ENCODE measurements at regions not wholly inside any gene's neighbourhood (a gene's known extent, or its start where the extent isn't known, plus 50 kb on each side); places are given as distances from the start of the nearest gene placed in this dataset.
"Not testable (repeated sequence)": the region's sequence is repeated elsewhere in the genome, so short reads cannot be mapped to it uniquely, and the experiment has no call there.

GRCh38 chr2:22153931-22154613 lies 1030.3 kb downstream of the TDRD15 start:
- DNase-seq, result no peak

DNA sequence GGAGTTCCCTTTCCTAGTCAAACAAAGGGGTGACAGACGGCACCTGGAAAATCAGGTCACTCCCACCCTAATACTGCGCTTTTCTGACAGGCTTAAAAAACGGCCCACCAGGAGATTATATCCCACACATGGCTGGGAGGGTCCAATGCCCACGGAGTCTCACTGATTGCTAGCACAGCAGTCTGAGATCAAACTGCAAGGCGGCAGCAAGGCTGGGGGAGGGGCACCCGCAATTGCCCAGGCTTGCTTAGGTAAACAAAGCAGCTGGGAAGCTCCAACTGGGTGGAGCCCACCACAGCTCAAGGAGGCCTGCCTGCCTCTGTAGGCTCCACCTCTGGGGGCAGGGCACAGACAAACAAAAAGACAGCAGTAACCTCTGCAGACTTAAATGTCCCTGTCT lies 1032.9 kb downstream of the TDRD15 start:
- DNase-seq, result not testable (repeated sequence)

GRCh38 chr2:22167256-22167655 lies 1043.5 kb downstream of the TDRD15 start:
- no peak for DNase-seq

GRCh38 chr2:22175003-22175402 lies 1051.2 kb downstream of the TDRD15 start:
- DNase-seq, result no peak

DNA sequence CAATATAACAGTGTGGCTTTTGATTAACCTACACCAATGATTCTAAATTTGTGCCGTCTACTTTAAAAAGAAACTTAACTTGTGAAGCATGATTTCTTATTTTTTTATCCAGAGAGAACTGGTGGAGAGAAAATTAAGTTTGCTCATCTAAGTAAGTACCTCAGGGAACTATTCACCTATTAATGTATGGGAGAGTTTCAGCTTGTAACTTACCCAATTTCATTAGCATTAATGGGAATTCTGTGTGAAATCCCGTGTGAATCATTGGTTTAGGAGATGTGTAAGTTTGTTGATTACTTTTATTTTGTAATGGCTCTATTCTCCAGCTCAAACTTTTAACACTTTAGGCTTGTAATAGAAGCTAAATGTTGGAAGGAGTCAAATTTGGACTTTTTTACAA lies 1061.5 kb downstream of the TDRD15 start:
- no peak for DNase-seq

DNA sequence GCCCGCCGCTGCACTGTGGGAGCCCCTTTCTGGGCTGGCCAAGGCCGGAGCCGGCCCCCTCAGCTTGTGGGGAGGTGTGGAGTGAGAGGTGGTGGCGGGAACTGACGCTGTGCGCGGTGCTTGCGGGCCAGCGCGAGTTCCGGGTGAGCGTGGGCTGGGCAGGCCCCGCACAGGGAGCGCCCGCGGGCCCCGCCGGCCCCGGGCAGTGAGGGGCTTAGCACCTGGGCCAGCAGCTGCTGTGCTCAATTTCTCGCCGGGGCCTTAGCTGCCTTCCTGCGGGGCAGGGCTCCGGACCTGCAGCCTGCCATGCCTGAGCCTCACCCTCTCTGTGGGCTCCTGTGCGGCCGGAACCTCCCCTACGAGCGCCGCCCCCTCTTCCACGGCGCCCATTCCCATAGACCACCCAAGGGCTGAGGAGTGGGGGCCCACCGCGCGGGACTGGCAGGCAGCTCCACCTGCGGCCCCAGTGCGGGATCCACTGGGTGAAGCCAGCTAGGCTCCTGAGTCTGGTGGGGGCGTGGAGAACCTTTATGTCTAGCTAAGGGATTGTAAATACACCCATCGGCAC lies 1062.6 kb downstream of the TDRD15 start:
- not testable (repeated sequence) for DNase-seq

- no peak for DNase-seq
These were observed 1066.2 kb downstream of the TDRD15 start for GRCh38 chr2:22189893-22190480.

DNA sequence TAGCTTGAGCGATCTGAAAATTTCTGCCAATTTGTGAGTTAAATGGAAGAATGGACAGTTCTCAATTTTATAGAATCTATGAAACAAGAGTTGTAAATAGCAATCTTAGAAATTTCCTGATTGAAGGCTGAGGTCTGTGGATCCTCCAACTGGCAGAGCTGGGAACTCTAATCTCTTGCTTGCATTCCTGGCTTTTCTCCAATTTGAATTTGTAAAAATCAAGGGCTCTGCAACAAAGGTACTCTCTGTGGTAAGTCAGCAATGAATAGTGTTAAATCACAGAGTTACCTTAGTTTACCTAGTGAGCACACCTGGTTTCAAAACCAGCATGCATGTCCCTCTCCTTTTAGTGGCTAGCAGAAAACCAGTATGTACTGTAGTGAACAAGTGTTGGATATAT lies 1070.5 kb downstream of the TDRD15 start:
- no peak for DNase-seq

- DNase-seq, result no peak
These were observed 1073.0 kb downstream of the TDRD15 start for GRCh38 chr2:22196806-22197205.

DNA sequence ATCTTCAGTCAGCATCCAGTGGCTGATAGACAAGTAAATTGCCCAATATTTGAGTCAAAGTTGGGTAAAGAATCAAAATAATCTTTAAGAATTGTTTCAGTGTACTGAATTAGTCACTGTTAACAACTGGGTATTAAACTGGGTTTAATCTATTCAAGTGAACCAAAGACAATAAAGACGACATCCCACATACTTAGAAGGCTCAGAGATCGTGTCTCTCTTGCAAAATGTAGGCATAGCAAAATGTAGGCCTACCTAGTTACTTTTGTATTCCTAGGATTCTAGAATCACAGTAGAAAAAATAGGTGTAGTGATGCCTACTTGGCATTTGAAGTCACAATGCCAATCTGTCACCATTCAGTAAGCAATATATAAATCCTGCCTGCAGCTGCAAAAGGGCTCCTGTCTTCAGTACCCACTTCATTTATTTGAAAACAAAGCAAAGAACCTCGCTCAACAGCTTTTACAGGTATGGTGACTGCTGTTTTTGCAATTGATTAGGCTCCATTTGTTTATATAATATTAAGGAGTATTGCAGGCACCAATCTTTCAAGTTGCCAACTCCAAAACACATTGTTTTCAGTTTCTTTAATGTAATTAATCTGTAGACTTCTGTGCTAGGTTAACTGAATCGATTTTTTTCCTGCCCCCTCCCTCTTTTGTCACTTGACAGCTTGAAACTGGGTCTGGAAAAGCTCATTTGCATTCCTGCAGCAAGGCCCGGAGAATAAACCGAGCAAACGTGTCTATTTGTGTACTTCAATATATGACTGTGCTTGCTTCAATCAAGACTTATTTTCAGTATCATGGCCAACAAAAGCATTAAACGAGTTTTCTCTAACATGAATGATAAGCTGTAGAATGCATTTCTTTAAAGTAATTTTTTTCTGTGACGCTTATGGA lies 1074.9 kb downstream of the TDRD15 start:
- no peak for DNase-seq

- no peak for DNase-seq
These were observed 1076.2 kb downstream of the TDRD15 start for GRCh38 chr2:22199994-22200393.

DNA sequence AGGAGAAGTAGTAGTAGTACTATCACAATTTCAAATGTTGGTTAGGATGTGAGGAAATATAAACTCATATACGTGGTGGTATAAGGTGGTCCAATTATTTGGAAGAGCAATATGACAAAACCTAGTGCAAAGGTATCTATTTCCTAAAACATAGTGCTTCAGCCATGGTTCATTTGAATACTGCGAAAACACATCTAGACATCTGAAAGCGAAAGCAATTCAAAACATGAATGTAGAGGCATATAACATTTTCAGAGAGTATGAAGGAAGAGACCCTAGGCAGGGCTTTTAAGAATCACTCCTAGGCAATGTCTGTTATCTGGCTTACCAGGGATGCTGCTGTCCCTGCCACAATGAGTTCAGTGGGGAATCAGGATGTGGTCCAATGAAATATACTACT lies 1085.8 kb downstream of the TDRD15 start:
- DNase-seq, result no peak

DNA sequence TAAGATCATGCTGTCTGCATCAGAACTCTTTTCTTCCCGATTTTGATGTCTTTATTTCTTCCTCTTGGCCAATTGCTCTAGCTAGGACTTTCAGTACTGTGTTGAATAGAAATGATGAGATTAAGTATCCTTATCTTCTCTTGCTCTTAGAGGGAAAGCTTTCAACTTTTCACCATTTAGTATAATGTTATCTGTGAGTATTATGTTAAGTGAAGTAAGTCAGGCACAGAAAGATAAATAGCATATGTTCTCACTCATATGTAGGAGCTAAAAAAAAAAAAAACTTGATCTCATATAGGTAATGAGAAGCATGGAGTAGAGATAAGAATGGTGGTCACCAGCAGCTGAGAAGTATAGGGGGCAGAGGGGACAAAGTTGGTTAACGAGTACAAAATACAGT lies 1089.5 kb downstream of the TDRD15 start:
- DNase-seq, result no peak

GRCh38 chr2:22215517-22215916 lies 1091.7 kb downstream of the TDRD15 start:
- DNase-seq, result no peak

- no peak for DNase-seq
These were observed 1094.1 kb downstream of the TDRD15 start for GRCh38 chr2:22217881-22218280.

GRCh38 chr2:22221006-22221405 lies 1097.2 kb downstream of the TDRD15 start:
- no peak for DNase-seq

DNA sequence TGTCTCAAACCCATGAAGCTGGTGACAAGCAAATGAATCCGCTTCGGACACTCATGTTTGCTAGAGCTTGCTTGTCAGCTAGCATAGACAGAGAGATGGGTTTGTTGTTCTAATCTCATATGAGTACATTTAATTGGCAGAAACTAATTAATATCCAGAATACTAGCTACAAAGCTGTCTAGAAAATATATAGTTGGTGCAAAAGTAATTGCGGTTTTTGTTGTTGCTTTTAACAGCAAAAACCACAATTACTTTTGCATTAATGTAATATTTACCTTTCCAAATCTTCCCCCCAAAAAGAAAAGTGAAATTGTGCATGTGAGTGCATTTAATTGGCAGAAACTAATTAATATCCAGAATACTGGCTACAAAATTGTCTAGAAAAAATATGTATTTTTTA lies 1115.2 kb downstream of the TDRD15 start:
- no peak for DNase-seq

DNA sequence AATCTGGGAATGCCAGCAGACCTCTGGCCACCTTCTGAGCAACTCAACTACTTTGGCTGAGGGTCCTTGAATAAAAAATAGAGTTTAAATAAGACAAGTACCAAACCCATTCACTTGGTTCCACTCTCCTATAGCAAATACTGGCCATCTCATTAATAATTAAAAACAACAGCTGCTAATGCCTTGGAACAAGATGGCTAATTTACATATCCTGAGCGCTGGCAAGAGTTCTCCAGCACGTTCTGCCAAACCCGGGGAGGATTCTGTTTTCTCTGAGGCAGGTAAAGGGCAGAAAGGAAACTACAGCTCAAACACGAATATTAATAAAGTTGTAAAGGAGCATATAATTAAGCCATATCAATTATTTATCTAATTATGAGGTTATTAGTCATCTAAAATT lies 1123.7 kb downstream of the TDRD15 start:
- no peak for DNase-seq

- no peak for DNase-seq
These were observed 1125.1 kb downstream of the TDRD15 start for GRCh38 chr2:22248851-22249250.

DNA sequence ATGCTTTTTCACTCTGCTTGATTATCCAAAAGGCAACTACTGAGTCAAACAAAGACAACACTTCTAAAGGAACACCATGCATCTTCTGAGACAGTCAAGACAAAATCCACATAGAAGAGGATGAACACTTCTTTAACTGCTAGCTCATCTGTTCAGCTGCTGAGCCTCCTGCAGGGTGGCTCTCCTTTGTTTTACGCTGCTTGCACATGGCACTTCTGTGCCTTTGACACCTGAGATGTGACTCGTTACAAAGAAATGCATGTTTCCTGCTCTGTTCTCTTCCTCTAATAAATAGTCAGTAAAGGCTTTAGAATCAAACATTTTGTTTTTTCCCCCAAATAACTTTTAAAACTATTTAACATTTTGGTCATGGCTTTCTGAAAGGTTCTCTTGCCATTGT lies 1129.4 kb downstream of the TDRD15 start:
- DNase-seq, result no peak

- DNase-seq, result no peak
These were observed 1123.8 kb upstream of the KLHL29 start for GRCh38 chr2:22261165-22261564.

DNA sequence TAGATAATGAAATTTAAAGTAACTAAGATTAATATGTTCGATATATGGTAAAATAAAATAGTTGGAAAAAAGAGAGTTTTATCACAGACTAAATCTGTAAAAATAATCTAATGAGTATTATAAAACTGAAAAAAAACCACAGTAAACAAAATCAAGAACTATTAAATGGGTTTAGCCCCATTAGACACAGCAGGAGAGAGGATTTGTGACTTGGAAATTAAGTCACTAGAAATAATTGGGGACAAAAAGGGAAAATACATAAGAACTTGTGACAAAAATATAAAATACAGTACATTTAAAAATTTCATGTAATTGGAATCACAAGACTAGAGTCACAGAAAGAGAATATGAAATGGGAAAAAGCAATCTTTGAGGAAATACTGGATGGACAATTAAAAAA lies 1114.6 kb upstream of the KLHL29 start:
- DNase-seq, result no peak

GRCh38 chr2:22273853-22274252 lies 1111.1 kb upstream of the KLHL29 start:
- peak in 3 of 4 experiments; percentile 12 to 29 (median 25) for DNase-seq

Data from suppressor macrophage (primary cell).